ENCODE measurements at regions not wholly inside any gene's neighbourhood (a gene's known extent, or its start where the extent isn't known, plus 50 kb on each side); places are given as distances from the start of the nearest gene placed in this dataset.

- Histone ChIP-seq H3K4me2 (no peak overlapping the region), H3K36me3 (ENCODE audit: low read depth) (no peaks in the 10 kb centered on the region), H3F3A (ENCODE audit: insufficient read depth, low read depth) (no peaks in the 10 kb centered on the region), H3K4me3 (no peak overlapping the region), H3K9me3 (ENCODE audit: insufficient read depth, low read depth) (no peaks in the 10 kb centered on the region), H3K4me1 (replicated peaks; ENCODE audit: insufficient read depth) (no peaks in the 10 kb centered on the region), H4K20me1 (ENCODE audit: insufficient read depth) (no peaks in the 10 kb centered on the region), H3K9me2 (ENCODE audit: insufficient read depth) (no peaks in the 10 kb centered on the region), H3K79me2 (ENCODE audit: low read depth) (no peaks in the 10 kb centered on the region), H3K27ac (no peak overlapping the region), H3K27me3 (ENCODE audit: insufficient read depth, low read depth) (no peaks in the 10 kb centered on the region), H2AFZ (no peak overlapping the region)
- POLR2A ChIA-PET (ENCODE audit: unreplicated experiment): no interaction called here
- DNase-seq: no peak
- TF ChIP-seq CTCF (conservative IDR thresholded peaks at IDR 0.05) (no peak), EZH2 (IDR thresholded peaks at IDR 0.05; ENCODE audit: low read depth) (no peak)
- BruUV-seq (replicated peaks): no TSS peak
- CTCF ChIA-PET: no interaction called here
- intact Hi-C loops (cut with micrococcal nuclease; ENCODE audit: unreplicated experiment): no loop called here
Measured at GRCh38 chr4:36734334-36734733, 452.9 kb downstream of the DTHD1 start.

DNA sequence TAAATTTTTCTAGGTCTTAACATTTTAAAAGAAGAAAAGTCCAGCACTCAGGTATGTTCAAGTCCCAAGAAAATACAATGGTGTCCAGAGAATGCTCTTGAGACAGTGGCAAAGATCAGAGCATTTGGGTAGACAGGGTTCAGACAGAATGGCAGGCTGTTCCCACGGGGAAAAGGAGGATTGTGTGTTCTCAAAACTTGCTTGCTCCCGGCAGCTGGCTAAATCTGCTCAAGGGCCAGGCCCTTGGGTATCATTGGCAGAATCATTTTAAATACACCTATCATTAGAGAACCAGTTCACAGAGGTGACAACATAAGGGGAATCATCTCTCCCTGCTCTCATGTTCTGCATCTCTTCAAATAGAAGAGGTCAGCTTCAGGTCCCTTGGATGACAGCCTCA lies 456.3 kb downstream of the DTHD1 start:
- no peaks in the 10 kb centered on the region for H3K36me3 ChIP-seq (ENCODE audit: low read depth)
- H3K27ac ChIP-seq: no peak overlapping the region
- BruUV-seq (replicated peaks): no TSS peak
- intact Hi-C loops (cut with micrococcal nuclease; ENCODE audit: unreplicated experiment): no loop called here
- no peak overlapping the region for H3K4me3 ChIP-seq
- H3K4me2 ChIP-seq: no peak overlapping the region
- no peak overlapping the region for H2AFZ ChIP-seq
- CTCF ChIA-PET: no interaction called here
- H4K20me1 ChIP-seq (ENCODE audit: insufficient read depth): no peaks in the 10 kb centered on the region
- no peaks in the 10 kb centered on the region for H3F3A ChIP-seq (ENCODE audit: insufficient read depth, low read depth)
- DNase-seq: no peak
- no peaks in the 10 kb centered on the region for H3K79me2 ChIP-seq (ENCODE audit: low read depth)
- TF ChIP-seq CTCF (conservative IDR thresholded peaks at IDR 0.05) (no peak), EZH2 (IDR thresholded peaks at IDR 0.05; ENCODE audit: low read depth) (no peak)
- no peaks in the 10 kb centered on the region for H3K27me3 ChIP-seq (ENCODE audit: insufficient read depth, low read depth)
- H3K9me3 ChIP-seq (ENCODE audit: insufficient read depth, low read depth): no peaks in the 10 kb centered on the region
- POLR2A ChIA-PET (ENCODE audit: unreplicated experiment): no interaction called here
- no peaks in the 10 kb centered on the region for H3K4me1 ChIP-seq (replicated peaks; ENCODE audit: insufficient read depth)
- H3K9me2 ChIP-seq (ENCODE audit: insufficient read depth): no peaks in the 10 kb centered on the region

DNA sequence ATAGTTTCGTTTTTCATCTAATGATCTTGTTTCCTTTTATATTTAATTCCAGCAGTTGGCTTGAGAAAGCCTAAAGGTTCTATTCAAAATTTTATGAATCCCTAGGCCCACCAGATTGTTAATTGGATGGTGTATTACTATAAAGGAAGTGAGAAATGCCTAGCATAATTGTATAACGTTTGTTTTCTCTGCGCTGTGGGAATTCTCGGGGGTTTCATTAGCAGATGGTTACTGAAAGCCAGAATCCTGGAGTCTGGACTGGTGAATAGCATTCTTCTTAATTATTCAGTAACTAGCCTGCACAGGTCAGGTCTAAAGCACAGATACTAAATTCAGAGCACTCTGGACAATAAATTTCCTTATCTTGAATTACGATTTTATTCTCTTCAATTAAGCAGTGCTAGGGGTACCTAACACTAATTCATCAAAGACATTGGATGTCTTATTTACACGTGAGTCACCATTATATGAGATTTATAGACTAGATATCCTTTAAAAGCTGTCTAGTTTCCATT lies 459.4 kb downstream of the DTHD1 start:
- Histone ChIP-seq H3K9me3 (ENCODE audit: insufficient read depth, low read depth) (no peaks in the 10 kb centered on the region), H3K4me1 (replicated peaks; ENCODE audit: insufficient read depth) (no peaks in the 10 kb centered on the region), H3K9me2 (ENCODE audit: insufficient read depth) (no peaks in the 10 kb centered on the region), H3K79me2 (ENCODE audit: low read depth) (no peaks in the 10 kb centered on the region), H3K27ac (no peak overlapping the region), H3K27me3 (ENCODE audit: insufficient read depth, low read depth) (no peaks in the 10 kb centered on the region), H3K4me3 (no peak overlapping the region), H3F3A (ENCODE audit: insufficient read depth, low read depth) (no peaks in the 10 kb centered on the region), H2AFZ (no peak overlapping the region), H3K36me3 (ENCODE audit: low read depth) (no peaks in the 10 kb centered on the region), H4K20me1 (ENCODE audit: insufficient read depth) (no peaks in the 10 kb centered on the region), H3K4me2 (no peak overlapping the region)
- TF ChIP-seq EZH2 (IDR thresholded peaks at IDR 0.05; ENCODE audit: low read depth) (no peak), CTCF (conservative IDR thresholded peaks at IDR 0.05) (no peak)
- ChIA-PET CTCF (no interaction called here), POLR2A (ENCODE audit: unreplicated experiment) (no interaction called here)
- no peak for DNase-seq
- no TSS peak for BruUV-seq (replicated peaks)
- intact Hi-C loops (cut with micrococcal nuclease; ENCODE audit: unreplicated experiment): no loop called here

All from PC-9 (cell line).